ENCODE measurements at regions not wholly inside any gene's neighbourhood (a gene's known extent, or its start where the extent isn't known, plus 50 kb on each side); places are given as distances from the start of the nearest gene placed in this dataset.

DNA sequence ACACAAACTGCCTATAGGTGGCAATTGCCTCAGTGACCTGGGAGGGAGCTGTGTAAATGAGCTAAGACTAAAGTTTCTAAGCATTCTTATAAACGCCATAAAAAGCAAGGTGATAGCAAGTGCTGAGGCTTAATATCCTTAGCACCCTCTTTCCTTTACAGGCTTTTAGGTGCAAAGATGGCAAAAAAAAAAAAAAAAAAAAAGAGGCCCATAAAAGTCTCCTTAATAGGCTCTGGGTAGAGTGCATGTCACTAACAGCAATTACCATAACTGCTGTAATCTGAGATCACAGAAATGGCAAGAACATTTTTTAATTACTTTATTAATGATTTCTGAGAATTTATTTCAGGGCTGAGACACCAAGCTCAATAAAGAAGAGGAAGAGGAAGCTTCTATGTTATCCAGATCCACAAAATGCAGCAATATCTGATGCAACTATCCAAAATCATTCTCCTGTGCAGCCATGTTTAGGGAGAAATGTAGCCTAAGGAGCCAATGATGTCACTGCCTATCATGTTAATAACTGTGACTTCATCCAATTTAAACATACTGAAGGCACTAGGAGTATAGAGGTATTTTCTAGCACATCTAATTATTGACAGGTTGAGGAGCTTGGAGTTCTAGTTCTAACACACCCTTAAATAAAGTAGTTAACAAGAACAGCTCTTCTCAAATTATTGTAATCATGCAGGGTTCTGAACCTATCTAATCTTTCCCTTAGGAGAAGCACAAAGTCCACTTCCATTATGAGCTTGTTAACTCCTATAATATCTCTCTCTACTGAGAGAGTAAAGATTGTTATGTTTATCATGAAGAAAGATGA lies 804.3 kb upstream of the ACVR2A start:
- ChIA-PET POLR2A (interaction anchor here (0.7 kb wide), 1 partner anchor 9 kb away, joined by 5 read pairs; no protein-coding TSS in a partner anchor), CTCF (interaction anchor here (0.7 to 2.2 kb wide), 6 partner anchors 10 to 457 kb away, joined by 3 to 9 read pairs (median 3); no protein-coding TSS in a partner anchor)
- TF ChIP-seq, protein P1, sequence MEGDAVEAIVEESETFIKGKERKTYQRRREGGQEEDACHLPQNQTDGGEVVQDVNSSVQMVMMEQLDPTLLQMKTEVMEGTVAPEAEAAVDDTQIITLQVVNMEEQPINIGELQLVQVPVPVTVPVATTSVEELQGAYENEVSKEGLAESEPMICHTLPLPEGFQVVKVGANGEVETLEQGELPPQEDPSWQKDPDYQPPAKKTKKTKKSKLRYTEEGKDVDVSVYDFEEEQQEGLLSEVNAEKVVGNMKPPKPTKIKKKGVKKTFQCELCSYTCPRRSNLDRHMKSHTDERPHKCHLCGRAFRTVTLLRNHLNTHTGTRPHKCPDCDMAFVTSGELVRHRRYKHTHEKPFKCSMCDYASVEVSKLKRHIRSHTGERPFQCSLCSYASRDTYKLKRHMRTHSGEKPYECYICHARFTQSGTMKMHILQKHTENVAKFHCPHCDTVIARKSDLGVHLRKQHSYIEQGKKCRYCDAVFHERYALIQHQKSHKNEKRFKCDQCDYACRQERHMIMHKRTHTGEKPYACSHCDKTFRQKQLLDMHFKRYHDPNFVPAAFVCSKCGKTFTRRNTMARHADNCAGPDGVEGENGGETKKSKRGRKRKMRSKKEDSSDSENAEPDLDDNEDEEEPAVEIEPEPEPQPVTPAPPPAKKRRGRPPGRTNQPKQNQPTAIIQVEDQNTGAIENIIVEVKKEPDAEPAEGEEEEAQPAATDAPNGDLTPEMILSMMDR (IDR thresholded peaks at IDR 0.05; ENCODE audit: control extremely low read depth, extremely low read depth, low read depth, missing control alignments), result no peak
- no peak for DNase-seq (ENCODE audit: extremely low spot score)

DNA sequence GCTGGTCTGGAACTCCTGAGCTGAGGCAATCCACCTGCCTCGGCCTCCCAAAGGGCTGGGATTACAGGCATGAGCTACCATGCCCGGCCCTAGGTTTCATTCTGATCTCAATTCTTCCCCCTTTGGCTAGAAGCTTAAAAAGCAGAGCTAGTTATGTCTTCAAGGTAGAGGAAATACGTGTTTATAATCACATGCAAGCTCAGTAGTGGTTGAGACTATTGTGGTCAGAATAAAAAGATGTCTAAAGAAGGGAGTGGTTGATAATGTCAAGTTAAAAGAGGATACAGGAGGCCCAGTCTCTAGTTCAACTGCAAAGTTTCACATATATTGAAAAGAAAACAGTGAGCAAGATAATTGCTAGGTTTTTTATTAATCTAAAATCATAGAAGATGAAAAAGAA lies 807.8 kb upstream of the ACVR2A start:
- CTCF ChIA-PET, result interaction anchor here (0.7 kb wide), 1 partner anchor 10 kb away, joined by 3 read pairs; no protein-coding TSS in a partner anchor
- TF ChIP-seq, protein P1 (IDR thresholded peaks at IDR 0.05; ENCODE audit: control extremely low read depth, extremely low read depth, low read depth, missing control alignments), result no peak
- POLR2A ChIA-PET, result no interaction called here
- no peak for DNase-seq (ENCODE audit: extremely low spot score)

- TF ChIP-seq, protein P1 (IDR thresholded peaks at IDR 0.05; ENCODE audit: control extremely low read depth, extremely low read depth, low read depth, missing control alignments), result no peak
- DNase-seq (ENCODE audit: extremely low spot score), result no peak
- CTCF ChIA-PET, result no interaction called here
- POLR2A ChIA-PET, result no interaction called here
Observed at GRCh38 chr2:147033044-147033443, 811.8 kb upstream of the ACVR2A start.

DNA sequence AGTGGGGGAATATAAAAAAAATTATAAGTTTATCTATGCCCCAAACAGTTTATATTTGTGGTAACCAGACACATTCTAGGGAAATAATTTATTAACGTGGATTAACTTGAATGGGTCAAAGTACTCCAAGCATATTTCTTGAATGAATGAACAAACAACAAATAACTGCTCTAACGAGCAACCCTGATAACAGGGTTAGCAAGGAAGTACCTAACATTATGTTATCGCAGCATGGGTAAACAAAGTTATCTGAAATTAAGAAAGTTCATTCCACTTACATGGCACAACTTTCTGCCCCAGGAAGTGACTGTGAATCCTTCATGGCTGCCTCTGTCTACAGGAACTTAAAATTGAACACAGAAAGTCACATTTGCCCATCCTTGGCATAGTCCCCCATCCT lies 812.9 kb upstream of the ACVR2A start:
- DNase-seq (ENCODE audit: extremely low spot score), result no peak
- CTCF ChIA-PET, result interaction anchor here (1.7 to 2.8 kb wide), 2 partner anchors 10 to 13 kb away, joined by 4 to 13 read pairs; no protein-coding TSS in a partner anchor
- POLR2A ChIA-PET, result no interaction called here
- TF ChIP-seq, protein P1 (IDR thresholded peaks at IDR 0.05; ENCODE audit: control extremely low read depth, extremely low read depth, low read depth, missing control alignments), result no peak

GRCh38 chr2:147030966-147031720 lies 813.7 kb upstream of the ACVR2A start:
- no peak for DNase-seq (ENCODE audit: extremely low spot score)
- CTCF ChIA-PET, result interaction anchor here (1.7 to 2.8 kb wide), 2 partner anchors 10 to 14 kb away, joined by 4 to 13 read pairs; no protein-coding TSS in a partner anchor

GRCh38 chr2:147027436-147027835 lies 817.4 kb upstream of the ACVR2A start:
- TF ChIP-seq, protein P1 (IDR thresholded peaks at IDR 0.05; ENCODE audit: control extremely low read depth, extremely low read depth, low read depth, missing control alignments), result no peak
- DNase-seq (ENCODE audit: extremely low spot score), result no peak
- POLR2A ChIA-PET, result no interaction called here
- CTCF ChIA-PET, result no interaction called here

More at GRCh38 chr2:147030966-147031720, 813.7 kb upstream of the ACVR2A start:
- POLR2A ChIA-PET, result no interaction called here
- TF ChIP-seq, protein P1 (IDR thresholded peaks at IDR 0.05; ENCODE audit: control extremely low read depth, extremely low read depth, low read depth, missing control alignments), result no peak
